ENCODE measurements at regions not wholly inside any gene's neighbourhood (a gene's known extent, or its start where the extent isn't known, plus 50 kb on each side); places are given as distances from the start of the nearest gene placed in this dataset.

- no peak for TF ChIP-seq POLR2A (IDR thresholded peaks at IDR 0.05; ENCODE audit: low read length)
- TF ChIP-seq GATA1 (IDR thresholded peaks at IDR 0.05; ENCODE audit: low read depth, low read length) = no peak
These were observed 365.9 kb downstream of the DMAC1 start for GRCh38 chr9:7433508-7434292.
